Loucy (cell line): ENCODE measurements at regions not wholly inside any gene's neighbourhood (a gene's known extent, or its start where the extent isn't known, plus 50 kb on each side); places are given as distances from the start of the nearest gene placed in this dataset.

Experiments
- H2AFZ ChIP-seq: fragments of 200-600 bp; sonication (generic); 2 replicates; pipeline ENCODE4 v1.6.0; 2016; ENCODE audit warnings: antibody characterized with exemption, mild to moderate bottlenecking, low read length, moderate library complexity
- H3F3A ChIP-seq: fragments of 200-600 bp; 2 replicates; pipeline ENCODE4 v1.6.0; 2016; ENCODE audit warnings: antibody characterized with exemption, low read depth, mild to moderate bottlenecking
- H3K27me3 ChIP-seq: fragments of 200-600 bp; sonication (generic); 2 replicates; pipeline ENCODE4 v1.6.1; 2014; ENCODE audit warnings: low read length, mild to moderate bottlenecking; ENCODE audit not compliant: insufficient read depth, poor library complexity, severe bottlenecking
- H3K36me3 ChIP-seq: fragments of 200-600 bp; sonication (generic); 2 replicates; pipeline ENCODE4 v1.6.1; 2016; ENCODE audit warnings: low read length; ENCODE audit not compliant: insufficient read depth
- H3K4me1 ChIP-seq: fragments of 200-600 bp; sonication (generic); 2 replicates; pipeline ENCODE4 v1.5.1; 2014; ENCODE audit warnings: low read length, mild to moderate bottlenecking; ENCODE audit not compliant: insufficient read depth, poor library complexity, severe bottlenecking
- H3K4me2 ChIP-seq: fragments of 200-600 bp; sonication (generic); 2 replicates; pipeline ENCODE4 v1.6.0; 2014; ENCODE audit warnings: antibody characterized with exemption, low read length, low read depth, mild to moderate bottlenecking; ENCODE audit not compliant: poor library complexity, severe bottlenecking
- H3K4me3 ChIP-seq: fragments of 200-600 bp; sonication (generic); 2 replicates; pipeline ENCODE4 v1.5.1; 2014; ENCODE audit warnings: low read length, mild to moderate bottlenecking, mixed read lengths; ENCODE audit not compliant: poor library complexity, severe bottlenecking
- H3K79me2 ChIP-seq: fragments of 200-600 bp; sonication (generic); 2 replicates; pipeline ENCODE4 v1.6.1; 2014; ENCODE audit warnings: low read length; ENCODE audit not compliant: insufficient read depth
- H3K9ac ChIP-seq: fragments of 200-600 bp; sonication (generic); 2 replicates; pipeline ENCODE4 v1.6.0; 2014; ENCODE audit warnings: mild to moderate bottlenecking, low read depth, low read length, moderate library complexity; ENCODE audit not compliant: poor library complexity, severe bottlenecking
- H3K9me2 ChIP-seq: fragments of 200-600 bp; sonication (generic); replicated peaks from 2 replicates; pipeline ENCODE4 v1.6.1; 2016; ENCODE audit warnings: low read depth, low read length, mixed read lengths
- H3K9me3 ChIP-seq: fragments of 200-600 bp; sonication (generic); 2 replicates; pipeline ENCODE4 v1.6.1; 2014; ENCODE audit warnings: mild to moderate bottlenecking, antibody characterized with exemption, low read length, low read depth; ENCODE audit not compliant: insufficient read depth
- H4K20me1 ChIP-seq: fragments of 200-600 bp; sonication (generic); 2 replicates; pipeline ENCODE4 v1.6.0; 2014; ENCODE audit warnings: antibody characterized with exemption, low read length, mild to moderate bottlenecking; ENCODE audit not compliant: insufficient read depth, poor library complexity, severe bottlenecking
- CTCF ChIP-seq: fragments of 200-600 bp; sonication (generic); conservative IDR thresholded peaks from 2 replicates; pipeline ENCODE4 v1.5.1; 2014; ENCODE audit warnings: mild to moderate bottlenecking, antibody characterized with exemption, low read length
- EZH2phosphoT487 ChIP-seq: fragments of 200-600 bp; IDR thresholded peaks from 2 replicates; pipeline ENCODE4 v1.6.1; 2018; ENCODE audit warnings: antibody characterized with exemption, mild to moderate bottlenecking, moderate library complexity, borderline replicate concordance

GRCh38 chr5:14954616-14955343 is 83.2 kb upstream of the ANKH start:
- Histone ChIP-seq H3K4me3 (no peak overlapping the region), H3K9ac (no peak overlapping the region), H3K27me3 (no peaks in the 10 kb centered on the region), H2AFZ (no peak overlapping the region), H3K4me1 (no peaks in the 10 kb centered on the region), H3K79me2 (no peaks in the 10 kb centered on the region), H3K4me2 (no peak overlapping the region), H4K20me1 (no peaks in the 10 kb centered on the region), H3K9me3 (no peaks in the 10 kb centered on the region), H3F3A (no peaks in the 10 kb centered on the region), H3K36me3 (no peaks in the 10 kb centered on the region), H3K9me2 (no peaks in the 10 kb centered on the region)
- TF ChIP-seq CTCF (no peak), EZH2phosphoT487 (no peak)

GRCh38 chr5:14954216-14954615 is 82.6 kb upstream of the ANKH start:
- Histone ChIP-seq H4K20me1 (no peaks in the 10 kb centered on the region), H3K9me3 (no peaks in the 10 kb centered on the region), H3K36me3 (no peaks in the 10 kb centered on the region), H3K9me2 (no peaks in the 10 kb centered on the region), H3K9ac (no peak overlapping the region), H3K79me2 (no peaks in the 10 kb centered on the region), H3K4me3 (no peak overlapping the region), H2AFZ (no peak overlapping the region), H3K27me3 (no peaks in the 10 kb centered on the region), H3K4me2 (no peak overlapping the region), H3F3A (no peaks in the 10 kb centered on the region), H3K4me1 (no peaks in the 10 kb centered on the region)
- no peak for TF ChIP-seq CTCF
- no peak for TF ChIP-seq EZH2phosphoT487

GRCh38 chr5:14953075-14953607 is 81.6 kb upstream of the ANKH start:
- TF ChIP-seq EZH2phosphoT487 (no peak), CTCF (no peak)
- H3K9me3 ChIP-seq: no peaks in the 10 kb centered on the region
- H3K36me3 ChIP-seq: no peaks in the 10 kb centered on the region
- no peaks in the 10 kb centered on the region for H3K4me1 ChIP-seq
- no peak overlapping the region for H3K4me3 ChIP-seq
- no peak overlapping the region for H3K9ac ChIP-seq
- H4K20me1 ChIP-seq: no peaks in the 10 kb centered on the region
- H3K27me3 ChIP-seq: no peaks in the 10 kb centered on the region
- H3K79me2 ChIP-seq: no peaks in the 10 kb centered on the region
- no peak overlapping the region for H3K4me2 ChIP-seq
- H3K9me2 ChIP-seq: no peaks in the 10 kb centered on the region
- no peaks in the 10 kb centered on the region for H3F3A ChIP-seq
- no peak overlapping the region for H2AFZ ChIP-seq
